ENCODE measurements at regions not wholly inside any gene's neighbourhood (a gene's known extent, or its start where the extent isn't known, plus 50 kb on each side); places are given as distances from the start of the nearest gene placed in this dataset.

DNA sequence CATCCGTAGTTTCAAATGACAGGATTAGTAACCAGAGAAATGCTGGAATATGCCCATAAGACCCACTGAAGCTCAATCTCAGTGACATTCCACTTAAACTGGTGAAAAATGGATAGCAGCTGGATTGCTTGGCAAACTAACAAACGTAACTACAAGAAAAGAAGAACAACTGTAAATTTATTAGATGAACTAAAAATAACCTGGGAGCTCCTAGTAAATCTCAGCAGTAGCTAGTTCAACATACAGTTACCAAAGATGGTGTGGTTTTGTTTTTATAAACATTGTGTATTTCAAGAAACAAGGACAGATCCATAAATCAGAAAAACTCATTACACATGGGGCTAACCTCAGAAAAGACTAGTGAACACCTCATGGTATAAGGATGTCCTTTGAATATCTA lies 531.9 kb downstream of the XIRP2 start:
- FAIRE-seq, result no peak

DNA sequence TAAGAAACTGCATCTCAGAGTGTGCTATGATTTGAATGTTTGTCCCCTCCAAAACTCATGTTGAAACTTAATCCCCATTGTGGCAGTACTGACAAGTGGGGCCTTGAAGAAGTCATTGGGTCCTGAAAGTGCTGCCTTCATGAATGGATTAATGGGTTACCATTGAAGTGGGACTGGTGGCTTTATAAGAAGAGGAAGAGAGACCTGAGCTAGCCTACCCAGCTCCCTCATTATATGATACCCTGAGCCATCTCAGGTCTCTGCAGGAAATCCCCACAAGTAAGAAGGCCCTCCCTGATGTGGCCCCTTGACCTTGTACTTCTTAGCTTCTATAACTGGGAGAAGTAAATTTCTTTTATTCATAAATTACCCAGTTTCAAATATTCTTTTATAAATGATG lies 526.8 kb downstream of the XIRP2 start:
- FAIRE-seq, result no peak

DNA sequence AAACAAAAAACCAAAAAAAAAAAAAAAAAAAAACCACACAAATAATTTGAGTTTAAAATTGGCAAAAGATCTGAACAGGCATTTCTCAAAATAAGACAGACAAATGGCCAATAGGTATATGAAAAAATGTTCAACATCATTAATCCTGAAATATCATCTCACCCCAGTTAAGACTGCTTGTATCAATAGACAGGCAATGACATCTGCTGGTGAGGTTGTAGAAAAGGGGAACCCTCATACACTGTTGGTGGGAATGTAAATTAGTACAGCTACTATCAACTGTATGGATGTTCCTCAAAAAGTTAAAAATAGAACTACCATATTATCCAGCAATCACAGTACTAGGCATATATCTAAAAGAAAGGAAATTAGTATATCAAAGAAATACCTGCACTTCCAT lies 523.1 kb downstream of the XIRP2 start:
- FAIRE-seq, result no peak

DNA sequence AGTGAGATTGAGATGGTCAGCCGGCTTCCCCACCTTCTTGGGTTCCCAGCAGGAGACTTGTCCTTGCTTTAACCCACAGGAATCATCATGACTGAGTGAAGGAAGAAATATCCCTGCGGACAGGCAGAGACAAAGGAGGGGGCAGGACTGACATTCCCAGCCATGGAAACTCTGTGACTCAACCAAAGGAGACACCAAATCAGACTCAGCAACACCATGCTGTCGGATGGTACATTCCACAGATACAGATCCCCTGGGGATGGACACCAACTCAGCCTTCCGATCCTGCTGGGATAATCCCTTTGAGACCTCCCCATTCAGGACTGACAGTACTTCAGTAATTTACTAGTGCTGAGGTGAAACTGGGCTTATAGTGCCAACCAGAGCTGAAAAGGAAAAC lies 518.3 kb downstream of the XIRP2 start:
- FAIRE-seq, result no peak

DNA sequence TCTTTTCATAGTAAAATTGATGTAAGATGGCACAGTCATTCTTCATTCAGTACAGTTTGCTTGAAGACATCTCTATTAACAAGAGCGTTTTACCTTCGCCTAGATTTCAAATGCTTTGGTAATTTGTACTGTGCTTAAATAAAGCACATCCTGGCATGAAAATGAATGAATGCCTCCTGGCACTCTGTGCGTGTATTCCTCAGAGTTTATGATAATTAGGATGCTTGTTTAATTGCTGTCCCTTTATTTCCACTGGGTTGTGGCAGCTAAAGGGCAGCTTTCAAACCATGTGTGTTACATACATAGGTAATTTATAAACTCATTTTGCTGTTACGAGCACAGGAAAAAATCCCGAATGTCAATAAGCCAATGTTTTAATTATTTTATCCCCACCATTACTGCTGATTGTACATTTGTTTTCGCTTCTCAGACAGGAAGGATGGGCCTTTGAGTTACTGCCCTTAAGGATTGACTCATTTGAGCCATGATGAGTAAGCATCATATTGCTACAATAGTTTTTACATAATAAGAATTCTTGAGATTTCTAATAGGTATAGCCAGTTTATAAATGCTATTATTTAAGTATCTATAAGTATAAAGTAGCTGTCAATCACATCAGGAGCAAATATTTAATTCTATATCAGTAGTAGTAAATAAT lies 516.5 kb downstream of the XIRP2 start:
- no peak for FAIRE-seq

DNA sequence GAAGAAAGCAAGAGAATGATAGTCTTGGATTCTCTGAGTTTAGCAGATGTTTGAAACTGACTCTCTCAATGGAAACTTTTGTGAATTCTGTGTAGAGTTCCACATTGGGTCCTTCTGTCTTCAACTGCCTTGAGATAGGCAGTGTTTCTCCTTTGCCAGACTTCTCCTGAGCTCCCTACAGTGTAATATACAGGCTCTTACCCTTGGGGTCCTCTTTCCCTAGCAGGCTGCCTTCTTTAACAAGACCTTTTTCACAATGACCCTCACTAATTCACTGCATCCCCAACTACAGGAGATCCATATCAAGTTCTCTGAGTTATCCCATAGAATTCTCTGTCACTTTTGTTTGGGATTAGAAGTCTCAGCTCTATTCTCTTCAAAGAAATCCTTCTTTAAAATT lies 513.0 kb downstream of the XIRP2 start:
- no peak for FAIRE-seq

DNA sequence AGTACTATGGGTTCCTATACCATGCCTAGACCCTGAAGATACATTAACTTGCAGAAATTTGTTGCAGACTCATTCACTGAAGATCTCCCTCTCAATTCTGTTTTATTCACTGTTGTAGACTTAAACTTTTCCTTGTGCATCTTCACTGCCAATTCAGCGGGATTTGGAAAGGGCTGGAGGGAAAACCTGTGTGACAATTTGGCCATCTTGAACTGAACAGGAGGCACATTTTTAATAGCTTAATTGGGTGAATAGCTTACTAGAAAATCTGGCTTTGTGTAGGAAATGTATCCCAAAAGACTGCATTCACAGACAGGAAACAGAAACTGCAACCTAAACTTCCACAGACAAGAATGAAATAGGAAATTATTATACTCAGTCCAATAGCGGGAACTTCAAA lies 512.3 kb downstream of the XIRP2 start:
- FAIRE-seq, result no peak

DNA sequence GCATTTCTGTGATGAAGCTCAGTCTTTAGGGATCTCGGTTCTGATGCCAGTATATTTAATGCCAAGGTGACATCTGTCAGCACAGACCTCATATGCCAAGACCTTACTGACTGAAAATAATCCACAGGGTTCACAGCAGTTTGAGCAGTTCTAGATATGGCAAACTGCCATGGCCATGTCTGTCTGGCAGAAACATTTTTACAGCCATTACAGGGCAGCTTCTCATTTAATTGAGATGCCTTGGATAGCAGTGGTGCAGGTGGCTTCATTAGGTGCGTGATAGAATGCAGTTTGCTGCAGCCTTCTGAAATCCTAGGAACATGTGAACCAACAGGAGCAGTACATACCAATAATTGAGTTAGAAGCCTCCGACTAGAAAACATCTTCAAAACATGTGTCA lies 510.6 kb downstream of the XIRP2 start:
- FAIRE-seq, result no peak

DNA sequence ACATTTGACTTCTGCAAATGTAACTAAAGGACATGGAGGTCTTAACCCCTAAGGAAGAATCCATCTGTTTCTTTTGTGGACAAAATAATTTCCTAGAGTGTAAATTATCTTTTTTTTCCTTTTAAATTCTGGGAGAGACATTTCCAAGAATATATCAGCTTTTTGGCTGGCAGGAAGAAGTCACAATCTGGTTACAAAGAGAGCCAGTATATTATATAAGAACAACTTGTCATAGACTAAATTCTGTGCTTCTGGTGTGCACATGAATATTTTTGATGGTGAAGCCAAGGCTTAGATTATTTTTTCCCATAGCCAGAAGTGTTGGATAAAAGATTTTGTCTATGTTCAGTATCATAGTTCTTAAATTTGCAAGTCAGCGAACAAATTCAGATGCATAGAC lies 500.6 kb downstream of the XIRP2 start:
- no peak for FAIRE-seq

DNA sequence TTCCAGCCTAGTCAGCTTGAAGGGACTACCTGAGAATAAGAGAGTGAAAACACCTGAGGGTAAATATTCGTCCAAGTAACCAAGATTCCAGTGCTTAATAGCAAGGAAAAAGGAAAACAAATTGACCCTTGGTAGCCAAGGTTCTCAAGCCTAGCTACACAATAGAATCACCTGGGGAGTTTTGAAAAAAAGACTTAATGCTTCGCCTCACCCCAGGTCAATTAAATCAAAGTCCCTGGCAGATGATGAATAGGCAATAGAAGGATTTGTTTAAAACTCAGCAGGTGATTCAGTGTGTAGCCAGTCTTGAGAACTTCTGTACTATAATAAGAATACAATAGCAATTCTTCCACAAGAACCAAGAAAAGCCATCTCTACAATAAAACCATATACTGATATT lies 500.2 kb downstream of the XIRP2 start:
- no peak for FAIRE-seq

DNA sequence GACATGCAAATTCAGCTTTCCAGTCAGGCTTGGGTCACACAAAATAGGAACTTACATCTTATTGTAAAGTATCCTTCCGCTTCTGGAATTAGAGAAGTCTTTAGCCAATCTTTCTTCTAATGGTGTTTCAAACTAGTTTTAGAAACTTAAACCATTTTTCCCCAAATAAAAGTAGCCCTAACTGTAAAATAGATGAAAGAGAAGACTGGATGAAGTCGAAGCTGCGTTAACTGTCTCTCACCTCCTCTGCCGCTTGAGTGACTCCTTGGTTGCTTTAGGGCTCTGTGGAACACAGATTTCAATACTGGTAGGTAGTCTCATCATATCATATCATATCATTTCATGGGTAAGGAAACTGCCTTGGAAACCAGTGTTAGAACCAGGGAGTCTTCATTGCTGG lies 498.4 kb downstream of the XIRP2 start:
- no peak for FAIRE-seq

DNA sequence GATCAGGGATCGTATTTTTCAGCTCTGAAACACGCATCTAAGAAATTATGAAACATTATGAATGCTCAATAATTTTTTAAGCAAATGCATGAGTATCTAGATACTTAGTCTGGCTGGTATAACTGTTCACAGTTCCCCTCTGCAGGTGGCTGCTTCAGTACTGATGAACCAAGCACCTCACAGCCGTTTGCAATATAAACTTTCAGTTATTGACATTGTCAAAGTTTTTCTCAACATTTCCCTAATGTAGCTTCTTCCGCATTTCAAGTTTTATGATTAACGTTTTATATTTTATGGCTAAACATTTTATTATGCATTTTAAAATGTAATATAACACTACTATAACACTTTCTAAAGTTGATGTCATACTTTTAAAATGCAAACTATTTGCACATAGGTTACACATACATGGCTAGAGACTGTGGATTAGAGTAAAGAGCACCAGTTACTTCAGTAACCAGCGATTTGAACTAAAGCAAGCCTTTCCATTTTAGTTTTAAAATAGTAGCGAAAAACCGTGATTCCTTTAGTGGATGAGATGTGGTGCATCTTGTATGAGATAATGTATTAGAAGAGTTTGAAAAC lies 495.4 kb downstream of the XIRP2 start:
- FAIRE-seq, result no peak

DNA sequence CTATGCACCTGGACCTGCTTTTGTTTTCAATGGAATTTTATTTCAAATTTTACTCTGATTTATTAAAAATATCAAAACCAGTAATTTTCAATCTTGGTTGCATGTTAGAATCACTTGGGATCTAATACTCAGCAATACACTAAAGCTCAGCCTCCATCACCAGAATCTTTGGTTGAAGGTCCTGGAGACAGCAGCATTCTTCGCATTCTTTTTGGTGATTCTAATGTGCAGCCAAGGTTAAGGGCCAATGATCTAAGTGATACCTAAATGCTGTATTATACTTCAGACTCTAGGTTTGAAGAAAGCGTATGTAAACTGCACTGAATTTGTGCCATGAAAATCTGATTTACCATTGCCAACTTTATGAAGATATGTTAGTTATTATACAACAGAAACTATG lies 493.1 kb downstream of the XIRP2 start:
- no peak for FAIRE-seq

DNA sequence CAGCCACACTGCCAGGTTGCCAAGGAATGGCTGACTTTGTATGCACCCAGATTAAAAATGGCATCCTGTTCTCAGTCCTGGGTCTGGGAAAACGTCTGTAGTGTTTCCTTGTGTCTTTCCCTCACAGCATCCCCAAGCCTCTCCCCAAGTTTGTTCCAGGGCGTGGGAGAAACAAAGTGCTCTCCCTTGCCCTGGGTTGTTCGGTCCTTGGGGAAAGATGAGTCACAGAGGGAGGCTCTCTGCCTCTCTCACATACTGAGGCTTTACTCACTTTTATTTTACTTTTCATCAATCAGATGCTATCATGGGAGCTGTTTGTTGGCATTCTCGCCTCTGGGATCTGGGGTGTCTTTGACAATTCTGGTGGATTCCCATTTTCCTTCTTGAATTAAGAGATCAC lies 492.3 kb downstream of the XIRP2 start:
- no peak for FAIRE-seq

DNA sequence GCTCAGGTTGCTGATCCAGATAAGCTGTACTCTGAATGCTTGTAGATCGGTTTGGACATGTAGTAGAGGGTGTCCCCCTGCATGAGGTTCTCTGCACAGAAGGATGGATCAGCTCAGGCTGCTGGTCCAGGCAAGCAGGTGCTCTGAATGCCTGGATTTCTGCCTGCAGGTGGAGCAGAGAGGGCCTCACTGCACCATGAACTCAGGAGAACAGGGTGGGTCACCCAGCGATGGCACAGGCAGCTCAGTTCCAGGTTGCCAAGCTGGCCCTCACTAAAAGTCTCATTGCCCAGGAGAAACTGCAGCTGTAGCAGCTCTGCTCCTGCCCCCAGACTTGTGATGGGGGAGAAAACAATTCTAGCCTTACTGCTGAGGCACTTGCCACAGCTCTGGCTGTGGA lies 491.8 kb downstream of the XIRP2 start:
- no peak for FAIRE-seq

DNA sequence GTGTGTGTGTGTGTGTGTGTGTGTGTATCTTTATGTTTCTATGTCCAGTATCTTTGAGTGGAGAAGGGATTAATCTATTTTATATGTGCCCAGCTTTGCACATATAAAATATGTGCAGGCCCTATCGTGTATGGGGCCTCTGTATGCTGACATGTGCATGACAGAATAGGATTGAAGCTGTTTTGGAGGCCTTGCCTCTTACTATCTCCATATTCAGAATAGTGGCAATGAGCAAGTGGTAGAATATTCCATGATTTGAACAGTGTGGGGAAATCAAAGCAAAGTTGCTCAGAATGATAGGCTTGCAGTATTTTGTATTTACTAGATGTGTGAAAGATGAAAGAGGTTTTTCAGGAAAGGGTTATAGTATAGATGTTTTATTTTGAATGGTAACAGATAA lies 480.8 kb downstream of the XIRP2 start:
- FAIRE-seq, result no peak

DNA sequence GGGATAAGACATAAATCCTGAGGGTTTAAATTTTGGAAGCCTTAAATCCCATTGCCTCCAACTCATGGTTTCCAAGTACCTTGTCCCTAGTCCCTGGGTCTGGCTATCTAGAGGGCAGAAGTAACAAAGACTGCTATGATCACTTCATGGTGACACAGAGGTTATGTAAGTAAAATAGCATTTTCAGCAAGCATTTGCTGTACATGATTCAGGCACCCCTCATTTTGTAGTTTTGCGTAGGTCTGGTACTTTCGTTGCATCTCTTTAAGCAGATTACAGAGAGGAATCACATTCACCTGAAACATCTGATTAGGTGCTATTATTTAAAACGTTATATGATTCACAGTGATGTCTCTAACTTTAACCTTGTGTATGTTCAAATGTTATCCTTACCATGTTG lies 480.1 kb downstream of the XIRP2 start:
- FAIRE-seq, result no peak

DNA sequence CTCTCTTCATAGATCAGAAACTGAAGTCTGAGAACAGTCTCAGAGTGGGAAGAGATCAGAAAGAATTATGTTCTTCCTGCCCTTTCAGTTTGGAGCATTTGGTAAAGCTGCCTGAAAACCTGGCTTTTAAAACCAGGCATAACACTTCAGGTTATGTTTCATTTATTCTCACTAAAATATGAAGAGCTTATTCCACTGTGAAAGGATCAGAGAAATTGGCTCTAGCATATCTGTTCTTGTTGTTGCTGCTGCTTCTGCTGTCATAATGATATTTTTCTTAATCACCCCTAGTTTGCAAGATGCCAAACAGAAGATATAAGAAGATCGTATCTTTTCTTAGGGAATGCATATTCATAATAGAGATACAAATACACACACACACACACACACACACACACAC lies 476.9 kb downstream of the XIRP2 start:
- no peak for FAIRE-seq

DNA sequence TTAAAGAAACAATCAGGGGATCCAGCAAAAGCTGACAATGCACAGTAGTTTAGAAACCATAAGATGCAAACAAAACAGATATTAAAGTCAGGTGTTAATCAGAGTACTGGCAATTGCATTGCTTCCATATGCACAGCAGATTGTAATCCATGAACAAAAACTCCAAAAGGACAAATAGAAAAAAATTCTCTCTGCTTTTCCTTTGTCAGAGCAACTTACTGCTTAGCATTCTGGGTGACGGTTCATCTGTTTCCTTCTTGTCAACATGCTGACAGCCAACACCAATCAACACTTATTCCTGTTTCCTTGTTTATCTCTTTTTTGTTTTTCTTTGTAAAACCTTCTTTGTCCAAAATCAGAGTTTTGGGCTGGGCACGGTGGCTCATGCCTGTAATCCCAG lies 473.1 kb downstream of the XIRP2 start:
- no peak for FAIRE-seq

DNA sequence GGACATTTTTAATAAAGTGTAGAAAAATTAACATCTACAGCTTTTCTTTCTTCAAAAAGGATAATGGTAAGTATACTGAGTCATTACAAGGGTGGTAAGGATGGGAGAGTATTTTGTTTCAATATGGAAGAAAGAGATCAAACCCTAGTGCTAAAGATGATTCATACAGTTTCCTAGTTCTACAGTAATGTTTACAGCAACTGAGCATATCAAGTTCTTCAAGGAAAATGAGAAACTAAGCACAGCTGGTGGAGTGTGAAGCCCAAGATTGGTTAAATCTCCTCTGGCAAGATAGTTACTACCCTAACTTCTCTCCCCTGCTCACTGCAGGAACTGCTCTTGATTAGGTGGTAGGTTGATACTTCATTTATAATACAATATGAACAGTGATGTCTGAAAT lies 467.5 kb downstream of the XIRP2 start:
- FAIRE-seq, result no peak

DNA sequence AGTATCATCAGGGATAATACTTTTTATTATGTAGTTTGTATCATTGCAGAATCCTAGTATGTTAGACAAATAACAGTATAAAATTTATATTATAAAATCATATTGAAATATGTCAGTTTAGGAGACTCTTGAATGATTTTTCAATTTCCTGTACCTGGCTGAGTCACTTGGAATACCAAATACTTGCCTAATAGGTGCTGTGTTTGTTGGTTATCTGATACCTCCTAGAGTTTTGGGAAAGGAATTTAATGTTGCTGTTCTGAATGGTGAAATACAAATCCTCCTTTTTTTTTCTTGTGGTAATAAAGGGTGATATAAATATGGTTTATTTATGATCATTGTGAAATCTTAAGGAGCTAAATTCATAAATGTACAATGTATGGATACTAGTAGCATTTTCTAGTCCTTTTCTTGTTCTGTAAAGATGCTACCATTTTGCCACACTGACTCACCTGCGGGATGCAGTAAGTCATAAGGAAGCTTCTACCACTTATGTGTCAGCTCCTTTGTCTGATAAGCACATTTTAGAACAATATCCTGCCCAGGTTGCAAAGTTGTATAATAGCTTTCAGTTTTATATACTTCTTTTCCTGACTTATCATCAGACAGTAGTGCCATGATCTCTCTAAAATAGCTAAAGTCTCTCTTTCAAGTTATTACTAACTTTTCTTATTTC lies 465.5 kb downstream of the XIRP2 start:
- no peak for FAIRE-seq

DNA sequence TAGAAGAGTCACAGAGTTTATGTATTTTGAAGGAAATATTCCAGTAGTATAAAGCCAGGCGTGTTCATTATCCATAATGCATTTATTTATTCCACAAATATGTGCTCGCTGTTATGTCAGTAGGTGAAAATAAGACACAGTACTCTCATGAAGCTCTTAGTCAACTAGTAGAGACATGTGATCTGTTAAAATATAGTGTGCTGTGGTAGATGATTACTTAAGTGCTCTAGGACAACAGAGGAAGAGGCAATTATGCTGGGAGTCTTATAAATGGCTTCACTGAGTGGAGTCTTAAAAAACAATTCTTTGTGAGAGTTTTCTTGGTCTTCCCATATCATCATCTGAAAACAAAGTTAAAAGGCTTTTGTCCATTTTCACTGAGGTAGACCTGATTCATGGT lies 457.3 kb downstream of the XIRP2 start:
- FAIRE-seq, result no peak

DNA sequence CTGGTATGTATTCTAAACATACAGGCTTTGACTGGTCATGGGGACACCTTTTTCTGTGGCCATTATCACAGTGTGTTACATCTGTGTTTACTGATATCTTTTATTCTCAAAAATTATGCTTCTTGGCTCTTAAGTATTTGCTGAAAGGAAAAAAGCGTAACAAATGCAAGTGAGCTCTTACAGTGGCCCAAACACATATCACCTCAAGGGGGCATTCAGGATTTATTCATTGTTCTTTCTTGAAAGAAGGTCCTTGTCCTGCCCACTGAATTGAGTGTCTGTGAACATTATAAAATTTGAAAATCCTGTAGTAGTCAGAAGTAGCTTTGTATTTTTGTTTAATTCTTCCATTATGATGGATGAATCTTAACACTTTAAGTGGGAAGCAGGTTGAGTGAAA lies 454.5 kb downstream of the XIRP2 start:
- FAIRE-seq, result no peak

DNA sequence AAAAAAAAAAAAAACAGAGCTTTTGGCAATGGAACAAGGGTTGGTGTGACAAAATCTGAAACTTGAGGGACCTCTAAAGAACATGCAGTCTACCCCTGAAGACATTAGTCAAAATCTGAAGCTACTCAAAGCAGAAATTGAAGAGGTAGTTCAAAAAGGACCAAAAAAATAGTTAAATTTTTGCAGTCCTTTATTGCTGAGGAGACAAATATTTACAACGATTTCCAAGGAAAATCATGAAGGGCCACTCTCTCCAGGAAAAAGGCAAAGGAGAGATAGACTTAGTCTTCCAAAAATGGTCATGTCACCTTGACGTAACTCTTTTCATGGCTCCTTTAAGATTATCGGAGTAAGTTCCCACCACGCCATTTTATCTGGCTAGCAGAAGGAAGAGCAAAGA lies 452.0 kb downstream of the XIRP2 start:
- no peak for FAIRE-seq

DNA sequence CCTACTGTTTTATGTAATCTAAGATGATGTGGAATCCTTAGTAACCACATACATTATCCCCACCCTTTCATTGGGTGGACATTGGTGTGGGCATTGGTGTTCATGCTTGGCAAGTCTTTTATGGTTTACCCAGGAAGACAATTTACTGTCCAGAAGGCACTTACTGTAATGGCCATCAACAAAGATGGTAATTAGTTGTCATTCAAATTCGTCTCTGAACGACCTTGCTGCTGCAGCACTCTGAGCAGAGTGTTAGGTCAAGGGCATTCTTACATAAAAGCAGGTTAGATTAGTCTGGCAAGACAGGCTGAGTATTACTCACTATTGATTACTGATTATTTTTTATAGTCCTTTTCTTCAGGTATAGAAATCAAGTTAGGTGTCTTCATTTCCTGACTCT lies 447.9 kb downstream of the XIRP2 start:
- FAIRE-seq, result no peak
